GM23338 (cell line): ENCODE measurements at regions not wholly inside any gene's neighbourhood (a gene's known extent, or its start where the extent isn't known, plus 50 kb on each side); places are given as distances from the start of the nearest gene placed in this dataset.

Experiments used
- ATAC-seq: fragments of 200-7000 bp; cut with Tn5 transposase; 3 replicates; pipeline ENCODE4 v1.9.1; 2020
- DNase-seq: peaks from one replicate; pipeline ENCODE4 v3.0.0-alpha.2; 2015; ENCODE audit warnings: low spot score
- H2AFZ ChIP-seq: fragments of 200-600 bp; sonication (generic); 2 replicates; pipeline ENCODE4 v1.8.0; 2016; ENCODE audit warnings: antibody characterized with exemption, mild to moderate bottlenecking, moderate library complexity
- H3F3A ChIP-seq: fragments of 200-600 bp; sonication (generic); replicated peaks from 2 replicates; pipeline ENCODE4 v1.8.0; 2017; ENCODE audit warnings: antibody characterized with exemption, mixed run types, low read depth
- H3K27ac ChIP-seq: fragments of 200-600 bp; sonication (generic); 2 replicates; pipeline ENCODE4 v1.6.1; 2016; ENCODE audit warnings: low read depth
- H3K27me3 ChIP-seq: fragments of 200-600 bp; sonication (generic); 2 replicates; pipeline ENCODE4 v1.8.0; 2016; ENCODE audit warnings: mild to moderate bottlenecking, mixed run types, moderate library complexity; ENCODE audit not compliant: insufficient read depth
- H3K36me3 ChIP-seq: fragments of 200-600 bp; sonication (generic); 2 replicates; pipeline ENCODE4 v1.8.0; 2016; ENCODE audit warnings: mild to moderate bottlenecking; ENCODE audit not compliant: insufficient read depth
- H3K4me1 ChIP-seq: fragments of 200-600 bp; sonication (generic); 2 replicates; pipeline ENCODE4 v1.8.0; 2016; ENCODE audit warnings: mild to moderate bottlenecking, moderate library complexity; ENCODE audit not compliant: insufficient read depth
- H3K4me2 ChIP-seq: fragments of 200-600 bp; sonication (generic); 2 replicates; pipeline ENCODE4 v1.7.1; 2017; ENCODE audit warnings: mixed run types
- H3K4me3 ChIP-seq: fragments of 200-600 bp; sonication (generic); 2 replicates; pipeline ENCODE4 v1.6.1; 2016; ENCODE audit warnings: mixed run types
- H3K79me2 ChIP-seq: fragments of 200-600 bp; sonication (generic); replicated peaks from 2 replicates; pipeline ENCODE4 v1.8.0; 2017; ENCODE audit warnings: mild to moderate bottlenecking; ENCODE audit not compliant: insufficient read depth
- H3K9me2 ChIP-seq: fragments of 200-600 bp; sonication (generic); 2 replicates; pipeline ENCODE4 v1.8.0; 2017; ENCODE audit not compliant: insufficient read depth
- H4K20me1 ChIP-seq: fragments of 200-600 bp; sonication (generic); replicated peaks from 2 replicates; pipeline ENCODE4 v1.8.0; 2017; ENCODE audit warnings: mild to moderate bottlenecking; ENCODE audit not compliant: insufficient read depth
- H3K27ac Mint-ChIP-seq: 2 replicates; pipeline ENCODE4 v1.8.0; 2020; ENCODE audit warnings: inconsistent platforms, mild to moderate bottlenecking, moderate library complexity, mixed read lengths
- H3K27me3 Mint-ChIP-seq: 3 replicates; pipeline ENCODE4 v1.8.0; 2022; ENCODE audit warnings: low read depth, mild to moderate bottlenecking, moderate library complexity, mixed read lengths, inconsistent platforms; ENCODE audit not compliant: insufficient read depth, poor library complexity
- H3K36me3 Mint-ChIP-seq: 3 replicates; pipeline ENCODE4 v1.8.0; 2021; ENCODE audit warnings: low read depth, mild to moderate bottlenecking, inconsistent platforms, moderate library complexity, mixed read lengths
- H3K4me1 Mint-ChIP-seq: 3 replicates; pipeline ENCODE4 v1.8.0; 2020; ENCODE audit warnings: mild to moderate bottlenecking, inconsistent platforms, mixed read lengths
- H3K4me3 Mint-ChIP-seq: 3 replicates; pipeline ENCODE4 v1.8.0; 2021; ENCODE audit warnings: moderate library complexity, mild to moderate bottlenecking, inconsistent platforms, mixed read lengths
- H3K9me3 Mint-ChIP-seq: 3 replicates; pipeline ENCODE4 v1.8.0; 2020; ENCODE audit warnings: moderate library complexity, mild to moderate bottlenecking, inconsistent platforms, mixed read lengths
- CREB1 ChIP-seq: fragments of 250-450 bp; sonication (Bioruptor Pico); IDR thresholded peaks from 2 replicates; pipeline ENCODE4 v1.5.0; 2020; ENCODE audit warnings: low read depth, mild to moderate bottlenecking, moderate library complexity
- EZH2 ChIP-seq: fragments of 200-600 bp; sonication (generic); IDR thresholded peaks from one replicate; pipeline ENCODE4 v1.8.0; 2017; ENCODE audit warnings: antibody characterized with exemption, mild to moderate bottlenecking, low read depth; ENCODE audit not compliant: unreplicated experiment
- JUNB ChIP-seq: IDR thresholded peaks from one replicate; pipeline ENCODE4 v1.6.1; 2016; ENCODE audit warnings: antibody characterized with exemption; ENCODE audit not compliant: unreplicated experiment
- NANOG ChIP-seq: IDR thresholded peaks from 2 replicates; pipeline ENCODE4 v1.6.1; 2016; ENCODE audit warnings: antibody characterized with exemption, borderline replicate concordance
- POLR2AphosphoS5 ChIP-seq: IDR thresholded peaks from 2 replicates; pipeline ENCODE4 v1.6.1; 2016; ENCODE audit warnings: antibody characterized with exemption, low read depth
- STAT1 ChIP-seq: IDR thresholded peaks from one replicate; pipeline ENCODE4 v1.6.1; 2016; ENCODE audit warnings: antibody characterized with exemption; ENCODE audit not compliant: unreplicated experiment
- ZNF114 ChIP-seq: fragments of 250-450 bp; sonication (Bioruptor Pico); IDR thresholded peaks from 2 replicates; pipeline ENCODE4 v1.5.0; 2020; ENCODE audit warnings: mild to moderate bottlenecking, moderate library complexity
- ZNF331 ChIP-seq: fragments of 250-450 bp; sonication (Bioruptor Pico); IDR thresholded peaks from 2 replicates; pipeline ENCODE4 v1.5.0; 2020; ENCODE audit warnings: low read depth, mild to moderate bottlenecking, moderate library complexity
- TF ChIP-seq, protein P1 (sequence below), 2 experiments: fragments of 200-600 bp in 1 of 2; sonication (generic) in 1 of 2; conservative IDR thresholded peaks; 2 replicates each; pipeline versions ENCODE4 v1.5.1 to v1.6.1; 2016 to 2017; ENCODE audit warnings: antibody characterized with exemption in 2 of 2, low read depth in 2 of 2, mild to moderate bottlenecking in 2 of 2, moderate library complexity in 1 of 2
- TF ChIP-seq, protein P2 (sequence below): IDR thresholded peaks from 2 replicates; pipeline ENCODE4 v1.6.1; 2016; ENCODE audit warnings: antibody characterized with exemption
- TF ChIP-seq, protein P3 (sequence below): IDR thresholded peaks from one replicate; pipeline ENCODE4 v1.6.1; 2018; ENCODE audit warnings: antibody characterized with exemption; ENCODE audit not compliant: unreplicated experiment

DNA sequence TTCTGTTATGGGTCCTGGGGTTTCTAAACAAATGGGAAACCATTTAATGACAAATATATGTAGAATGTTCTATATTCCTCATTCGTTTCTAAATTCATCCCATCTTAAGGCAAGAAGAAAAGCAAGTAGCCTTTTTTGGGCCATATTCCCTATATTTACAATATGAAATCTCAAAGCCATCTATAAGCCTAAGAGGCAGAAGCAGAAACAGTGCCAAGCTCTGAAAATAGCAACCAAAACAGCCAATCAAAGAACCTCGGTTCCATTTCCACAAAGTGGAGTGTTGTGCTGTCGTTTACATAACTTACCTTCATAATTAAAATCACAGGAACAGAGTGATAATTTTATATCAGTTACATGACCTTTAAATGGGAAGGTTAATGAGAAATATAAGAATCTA lies 330.6 kb upstream of the GATB start (continued):
- TF ChIP-seq, protein P1, sequence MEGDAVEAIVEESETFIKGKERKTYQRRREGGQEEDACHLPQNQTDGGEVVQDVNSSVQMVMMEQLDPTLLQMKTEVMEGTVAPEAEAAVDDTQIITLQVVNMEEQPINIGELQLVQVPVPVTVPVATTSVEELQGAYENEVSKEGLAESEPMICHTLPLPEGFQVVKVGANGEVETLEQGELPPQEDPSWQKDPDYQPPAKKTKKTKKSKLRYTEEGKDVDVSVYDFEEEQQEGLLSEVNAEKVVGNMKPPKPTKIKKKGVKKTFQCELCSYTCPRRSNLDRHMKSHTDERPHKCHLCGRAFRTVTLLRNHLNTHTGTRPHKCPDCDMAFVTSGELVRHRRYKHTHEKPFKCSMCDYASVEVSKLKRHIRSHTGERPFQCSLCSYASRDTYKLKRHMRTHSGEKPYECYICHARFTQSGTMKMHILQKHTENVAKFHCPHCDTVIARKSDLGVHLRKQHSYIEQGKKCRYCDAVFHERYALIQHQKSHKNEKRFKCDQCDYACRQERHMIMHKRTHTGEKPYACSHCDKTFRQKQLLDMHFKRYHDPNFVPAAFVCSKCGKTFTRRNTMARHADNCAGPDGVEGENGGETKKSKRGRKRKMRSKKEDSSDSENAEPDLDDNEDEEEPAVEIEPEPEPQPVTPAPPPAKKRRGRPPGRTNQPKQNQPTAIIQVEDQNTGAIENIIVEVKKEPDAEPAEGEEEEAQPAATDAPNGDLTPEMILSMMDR (conservative IDR thresholded peaks at IDR 0.05; ENCODE audit: low read depth in 2 of 2), result no peak
- no peak for TF ChIP-seq NANOG

DNA sequence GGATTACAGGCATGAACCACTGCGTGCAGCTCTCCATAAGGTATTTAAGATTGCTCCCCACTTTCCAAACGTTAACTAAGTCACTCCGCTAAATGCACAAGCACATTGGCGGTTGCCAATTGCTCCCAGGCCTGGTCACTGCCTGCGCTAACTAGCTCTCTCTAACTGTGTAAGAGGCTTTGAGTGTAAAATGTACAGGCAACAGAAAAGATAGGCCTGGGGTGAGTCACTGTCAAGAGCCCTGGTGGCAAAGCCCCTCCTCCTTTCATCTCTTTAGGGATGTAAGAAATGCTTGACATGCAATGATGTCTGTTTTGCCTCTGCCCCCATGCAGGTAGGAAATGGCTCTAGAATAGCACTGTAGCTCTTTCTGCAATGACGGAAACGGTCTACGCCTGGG lies 329.7 kb upstream of the GATB start:
- H3K4me1 Mint-ChIP-seq, result peaks cover 10% of the 10 kb centered on the region
- ATAC-seq, result no peak
- TF ChIP-seq, protein P1 (conservative IDR thresholded peaks at IDR 0.05; ENCODE audit: low read depth in 2 of 2), result no peak
- TF ChIP-seq ZNF331 (CRISPR knock-in tag) (no peak), CREB1 (CRISPR knock-in tag) (no peak), POLR2AphosphoS5 (no peak), STAT1 (no peak), EZH2 (no peak), ZNF114 (CRISPR knock-in tag) (no peak), JUNB (no peak), NANOG (no peak)
- TF ChIP-seq, protein P2, sequence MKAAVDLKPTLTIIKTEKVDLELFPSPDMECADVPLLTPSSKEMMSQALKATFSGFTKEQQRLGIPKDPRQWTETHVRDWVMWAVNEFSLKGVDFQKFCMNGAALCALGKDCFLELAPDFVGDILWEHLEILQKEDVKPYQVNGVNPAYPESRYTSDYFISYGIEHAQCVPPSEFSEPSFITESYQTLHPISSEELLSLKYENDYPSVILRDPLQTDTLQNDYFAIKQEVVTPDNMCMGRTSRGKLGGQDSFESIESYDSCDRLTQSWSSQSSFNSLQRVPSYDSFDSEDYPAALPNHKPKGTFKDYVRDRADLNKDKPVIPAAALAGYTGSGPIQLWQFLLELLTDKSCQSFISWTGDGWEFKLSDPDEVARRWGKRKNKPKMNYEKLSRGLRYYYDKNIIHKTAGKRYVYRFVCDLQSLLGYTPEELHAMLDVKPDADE, result no peak
- TF ChIP-seq, protein P3, sequence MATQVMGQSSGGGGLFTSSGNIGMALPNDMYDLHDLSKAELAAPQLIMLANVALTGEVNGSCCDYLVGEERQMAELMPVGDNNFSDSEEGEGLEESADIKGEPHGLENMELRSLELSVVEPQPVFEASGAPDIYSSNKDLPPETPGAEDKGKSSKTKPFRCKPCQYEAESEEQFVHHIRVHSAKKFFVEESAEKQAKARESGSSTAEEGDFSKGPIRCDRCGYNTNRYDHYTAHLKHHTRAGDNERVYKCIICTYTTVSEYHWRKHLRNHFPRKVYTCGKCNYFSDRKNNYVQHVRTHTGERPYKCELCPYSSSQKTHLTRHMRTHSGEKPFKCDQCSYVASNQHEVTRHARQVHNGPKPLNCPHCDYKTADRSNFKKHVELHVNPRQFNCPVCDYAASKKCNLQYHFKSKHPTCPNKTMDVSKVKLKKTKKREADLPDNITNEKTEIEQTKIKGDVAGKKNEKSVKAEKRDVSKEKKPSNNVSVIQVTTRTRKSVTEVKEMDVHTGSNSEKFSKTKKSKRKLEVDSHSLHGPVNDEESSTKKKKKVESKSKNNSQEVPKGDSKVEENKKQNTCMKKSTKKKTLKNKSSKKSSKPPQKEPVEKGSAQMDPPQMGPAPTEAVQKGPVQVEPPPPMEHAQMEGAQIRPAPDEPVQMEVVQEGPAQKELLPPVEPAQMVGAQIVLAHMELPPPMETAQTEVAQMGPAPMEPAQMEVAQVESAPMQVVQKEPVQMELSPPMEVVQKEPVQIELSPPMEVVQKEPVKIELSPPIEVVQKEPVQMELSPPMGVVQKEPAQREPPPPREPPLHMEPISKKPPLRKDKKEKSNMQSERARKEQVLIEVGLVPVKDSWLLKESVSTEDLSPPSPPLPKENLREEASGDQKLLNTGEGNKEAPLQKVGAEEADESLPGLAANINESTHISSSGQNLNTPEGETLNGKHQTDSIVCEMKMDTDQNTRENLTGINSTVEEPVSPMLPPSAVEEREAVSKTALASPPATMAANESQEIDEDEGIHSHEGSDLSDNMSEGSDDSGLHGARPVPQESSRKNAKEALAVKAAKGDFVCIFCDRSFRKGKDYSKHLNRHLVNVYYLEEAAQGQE, result no peak

More for the DNA sequence above, 329.7 kb upstream of the GATB start:
- no peaks in the 10 kb centered on the region for H3K27me3 Mint-ChIP-seq
- H3K4me3 ChIP-seq, result no peak overlapping the region
- no peaks in the 10 kb centered on the region for H3K36me3 Mint-ChIP-seq
- no peaks in the 10 kb centered on the region for H3K27me3 ChIP-seq
- no peak overlapping the region for H3K4me3 Mint-ChIP-seq
- H3K27ac ChIP-seq, result no peak overlapping the region
- no peaks in the 10 kb centered on the region for H3K79me2 ChIP-seq
- no peak for DNase-seq
- H2AFZ ChIP-seq, result peak overlapping the region; percentile 24
- no peaks in the 10 kb centered on the region for H3F3A ChIP-seq
- H3K4me2 ChIP-seq, result no peak overlapping the region
- H3K27ac Mint-ChIP-seq, result peak overlapping the region; percentile 81; the same call in 1 of the 2 replicates
- H3K4me1 ChIP-seq, result peaks cover 11% of the 10 kb centered on the region
- no peaks in the 10 kb centered on the region for H3K36me3 ChIP-seq
- no peaks in the 10 kb centered on the region for H4K20me1 ChIP-seq
- H3K9me3 Mint-ChIP-seq, result no peaks in the 10 kb centered on the region
- no peaks in the 10 kb centered on the region for H3K9me2 ChIP-seq
